ENCODE measurements at regions not wholly inside any gene's neighbourhood (a gene's known extent, or its start where the extent isn't known, plus 50 kb on each side); places are given as distances from the start of the nearest gene placed in this dataset.

DNA sequence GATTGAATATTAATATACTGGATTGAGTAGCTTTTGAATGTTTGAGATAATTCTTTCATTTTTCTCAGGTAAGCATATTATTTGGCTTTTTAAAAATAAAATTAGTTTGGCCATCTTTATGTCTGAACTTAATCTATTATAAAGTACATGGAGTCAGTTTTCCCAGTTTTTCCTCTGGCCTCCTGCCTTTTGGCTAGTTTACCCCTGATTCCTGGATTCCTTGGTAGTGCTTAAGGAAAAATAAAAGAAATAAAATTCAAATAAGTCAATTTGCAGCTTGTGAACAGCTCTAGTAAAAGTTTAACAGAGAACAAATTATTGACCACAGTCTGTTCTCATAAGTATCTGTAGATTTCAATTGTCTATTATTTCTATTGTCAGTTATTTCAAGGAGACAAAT, 89.4 kb downstream of the COL6A6 start:
- no peak overlapping the region for H2BK15ac ChIP-seq (ENCODE audit: low read length)
- H3K4me3 ChIP-seq (ENCODE audit: extremely low read depth in 1 of 4, insufficient read depth in 2 of 4, low read depth in 3 of 4, low read length in 4 of 4), result no peak overlapping the region
- H3K79me2 ChIP-seq (ENCODE audit: control insufficient read depth in 1 of 2, insufficient read depth in 2 of 2, low read length in 2 of 2), result no peaks in the 10 kb centered on the region
- no peak overlapping the region for H3K9ac ChIP-seq (replicated peaks in 1 of 4; ENCODE audit: extremely low read depth in 1 of 4, low read depth in 3 of 4, low read length in 3 of 4)
- no peak overlapping the region for H2BK5ac ChIP-seq (ENCODE audit: low read depth, low read length)
- no peak overlapping the region for H2AK5ac ChIP-seq (ENCODE audit: low read depth, low read length)
- H4K8ac ChIP-seq (ENCODE audit: extremely low read depth, insufficient read depth, low read length), result no peak overlapping the region
- ChIA-PET CTCF (ENCODE audit: partially characterized antibody) (no interaction called here), POLR2A (ENCODE audit: partially characterized antibody) (no interaction called here)
- H2AFZ ChIP-seq (ENCODE audit: low read length), result no peak overlapping the region
- no peak overlapping the region for H2BK20ac ChIP-seq (ENCODE audit: low read length)
- no peak overlapping the region for H3K14ac ChIP-seq (ENCODE audit: insufficient read length)
- no peak overlapping the region for H3K23ac ChIP-seq (ENCODE audit: insufficient read length)
- H3K9me3 ChIP-seq (ENCODE audit: insufficient read depth in 2 of 2, low read depth in 1 of 2, low read length in 1 of 2), result peaks cover 0 to 10% of the 10 kb centered on the region in 2 experiments; a peak in 1 of 4 replicates
- FAIRE-seq (no peak), DNase-seq (ENCODE audit: low read depth in 1 of 2, low spot score in 2 of 2) (no peak)
- H3K79me1 ChIP-seq (ENCODE audit: low read depth, low read length), result no peaks in the 10 kb centered on the region
- H3K36me3 ChIP-seq (ENCODE audit: control insufficient read depth in 2 of 4, insufficient read depth in 4 of 4, low read length in 3 of 4), result no peaks in the 10 kb centered on the region
- TF ChIP-seq RBBP5 (IDR thresholded peaks at IDR 0.05; ENCODE audit: borderline replicate concordance, low read depth, low read length) (no peak), YY1 (IDR thresholded peaks at IDR 0.05; ENCODE audit: low read depth, low read length) (no peak), ASH2L (IDR thresholded peaks at IDR 0.05; ENCODE audit: low read length) (no peak), KDM5A (IDR thresholded peaks at IDR 0.05; ENCODE audit: low read length) (no peak), BACH1 (IDR thresholded peaks at IDR 0.05; ENCODE audit: low read length) (no peak), POU5F1 (IDR thresholded peaks at IDR 0.05; ENCODE audit: low read depth, low read length) (no peak), SIRT6 (IDR thresholded peaks at IDR 0.05; ENCODE audit: low read length) (no peak), TAF1 (IDR thresholded peaks at IDR 0.05; ENCODE audit: low read depth, low read length) (no peak), RNF2 (IDR thresholded peaks at IDR 0.05; ENCODE audit: borderline replicate concordance, low read depth, low read length, missing control alignments, poor library complexity, severe bottlenecking) (no peak), SP2 (IDR thresholded peaks at IDR 0.05; ENCODE audit: low read length) (no peak), RFX5 (IDR thresholded peaks at IDR 0.05; ENCODE audit: borderline replicate concordance, low read depth, low read length) (no peak), NANOG (IDR thresholded peaks at IDR 0.05; ENCODE audit: insufficient read depth, low read depth, low read length, poor library complexity, severe bottlenecking) (no peak), RXRA (IDR thresholded peaks at IDR 0.05; ENCODE audit: insufficient read depth, low read depth, low read length) (no peak)
- H4K5ac ChIP-seq (ENCODE audit: insufficient read length, low read depth, low read length), result no peak overlapping the region
- no peaks in the 10 kb centered on the region for H4K20me1 ChIP-seq (replicated peaks in 1 of 2; ENCODE audit: control insufficient read depth in 1 of 2, insufficient read depth in 2 of 2, low read length in 2 of 2)
- no peak overlapping the region for H3K4ac ChIP-seq (replicated peaks; ENCODE audit: insufficient read length, low read depth, low read length)
- H3K23me2 ChIP-seq (ENCODE audit: low read depth, low read length), result no peaks in the 10 kb centered on the region
- H3K4me1 ChIP-seq (replicated peaks in 1 of 4; ENCODE audit: control insufficient read depth in 3 of 4, insufficient read depth in 4 of 4, low read length in 3 of 4), result no peaks in the 10 kb centered on the region
- H4K91ac ChIP-seq (replicated peaks; ENCODE audit: insufficient read length, low read length), result no peak overlapping the region
- H3K4me2 ChIP-seq (ENCODE audit: insufficient read depth in 1 of 2, low read depth in 2 of 2, low read length in 2 of 2), result no peak overlapping the region
- no peak overlapping the region for H3K56ac ChIP-seq (replicated peaks; ENCODE audit: insufficient read length, low read depth, low read length)
- H3K27ac ChIP-seq (ENCODE audit: low read depth, low read length), result no peak overlapping the region
- no peak overlapping the region for H2BK12ac ChIP-seq (ENCODE audit: low read depth, low read length)
- no peak overlapping the region for H2BK120ac ChIP-seq (replicated peaks; ENCODE audit: low read depth, low read length)
- no peak overlapping the region for H3K18ac ChIP-seq (ENCODE audit: extremely low read depth, low read length)
- no peaks in the 10 kb centered on the region for H3K27me3 ChIP-seq (replicated peaks in 1 of 4; ENCODE audit: control insufficient read depth in 3 of 4, extremely low read depth in 1 of 4, insufficient read depth in 3 of 4, low read length in 3 of 4)

Data from H1 (cell line).